Glutamatergic neuron (in vitro differentiated cells): ENCODE measurements at regions not wholly inside any gene's neighbourhood (a gene's known extent, or its start where the extent isn't known, plus 50 kb on each side); places are given as distances from the start of the nearest gene placed in this dataset.

Experiments
- DNase-seq: peaks from one replicate; pipeline ENCODE4 v3.0.0; 2022
- H3K27ac Mint-ChIP-seq: one replicate; pipeline ENCODE4 v1.8.0; 2020; ENCODE audit warnings: mild to moderate bottlenecking, mixed read lengths, inconsistent platforms; ENCODE audit not compliant: unreplicated experiment
- H3K27me3 Mint-ChIP-seq: one replicate; pipeline ENCODE4 v1.8.0; 2020; ENCODE audit warnings: mild to moderate bottlenecking, moderate library complexity, mixed read lengths, inconsistent platforms; ENCODE audit not compliant: unreplicated experiment
- H3K36me3 Mint-ChIP-seq: one replicate; pipeline ENCODE4 v1.8.0; 2020; ENCODE audit warnings: mild to moderate bottlenecking, mixed read lengths, inconsistent platforms; ENCODE audit not compliant: unreplicated experiment
- H3K4me1 Mint-ChIP-seq: one replicate; pipeline ENCODE4 v1.8.0; 2020; ENCODE audit warnings: mild to moderate bottlenecking, low read depth, mixed read lengths, inconsistent platforms; ENCODE audit not compliant: unreplicated experiment
- H3K4me3 Mint-ChIP-seq: one replicate; pipeline ENCODE4 v1.8.0; 2020; ENCODE audit warnings: mild to moderate bottlenecking, mixed read lengths, inconsistent platforms; ENCODE audit not compliant: unreplicated experiment
- H3K9me3 Mint-ChIP-seq: one replicate; pipeline ENCODE4 v1.8.0; 2020; ENCODE audit warnings: mild to moderate bottlenecking, moderate library complexity, mixed read lengths, inconsistent platforms; ENCODE audit not compliant: unreplicated experiment
- CTCF ChIP-seq: fragments of 200-600 bp; sonication (generic); IDR thresholded peaks from one replicate; pipeline ENCODE4 v1.5.0; 2021; ENCODE audit not compliant: partially characterized antibody, unreplicated experiment

GRCh38 chr5:136474466-136474865 is 109.1 kb upstream of the TRPC7 start:
- Mint-ChIP-seq H3K9me3 (peaks cover 1% of the 10 kb centered on the region), H3K4me3 (no peak overlapping the region), H3K4me1 (no peaks in the 10 kb centered on the region), H3K27ac (no peak overlapping the region), H3K27me3 (no peaks in the 10 kb centered on the region), H3K36me3 (no peaks in the 10 kb centered on the region)
- no peak for TF ChIP-seq CTCF
- DNase-seq: no peak

GRCh38 chr5:136467632-136468031 is 102.3 kb upstream of the TRPC7 start:
- Mint-ChIP-seq H3K36me3 (no peaks in the 10 kb centered on the region), H3K27ac (no peak overlapping the region), H3K27me3 (no peaks in the 10 kb centered on the region), H3K4me1 (peaks cover 3% of the 10 kb centered on the region), H3K4me3 (peak overlapping the region; percentile 79), H3K9me3 (no peaks in the 10 kb centered on the region)
- no peak for TF ChIP-seq CTCF
- DNase-seq: no peak

GRCh38 chr5:136466041-136466415 is 100.7 kb upstream of the TRPC7 start:
- Mint-ChIP-seq H3K27ac (no peak overlapping the region), H3K36me3 (no peaks in the 10 kb centered on the region), H3K27me3 (peaks cover 2% of the 10 kb centered on the region), H3K9me3 (no peaks in the 10 kb centered on the region), H3K4me3 (peak overlapping the region; percentile 83), H3K4me1 (peaks cover 3% of the 10 kb centered on the region)
- no peak for DNase-seq
- no peak for TF ChIP-seq CTCF

- no peak for TF ChIP-seq CTCF
- H3K9me3 Mint-ChIP-seq: no peaks in the 10 kb centered on the region
- H3K36me3 Mint-ChIP-seq: no peaks in the 10 kb centered on the region
Measured at GRCh38 chr5:136458481-136458880, 93.1 kb upstream of the TRPC7 start.

GRCh38 chr5:136457390-136458013 is 92.2 kb upstream of the TRPC7 start:
- Mint-ChIP-seq H3K36me3 (no peaks in the 10 kb centered on the region), H3K27me3 (peaks cover 1% of the 10 kb centered on the region), H3K4me1 (no peaks in the 10 kb centered on the region), H3K9me3 (no peaks in the 10 kb centered on the region), H3K27ac (no peak overlapping the region), H3K4me3 (no peak overlapping the region)
- no peak for TF ChIP-seq CTCF
- DNase-seq: no peak

More at GRCh38 chr5:136458481-136458880, 93.1 kb upstream of the TRPC7 start:
- DNase-seq: no peak
- Mint-ChIP-seq H3K4me3 (no peak overlapping the region), H3K27ac (no peak overlapping the region), H3K27me3 (peaks cover 2% of the 10 kb centered on the region), H3K4me1 (no peaks in the 10 kb centered on the region)
